Large intestine (tissue), 3 donors: ENCODE measurements at regions not wholly inside any gene's neighbourhood (a gene's known extent, or its start where the extent isn't known, plus 50 kb on each side); places are given as distances from the start of the nearest gene placed in this dataset.

Source experiments
- DNase-seq, 2 donors: peaks; one replicate each; pipeline versions ENCODE4 v3.0.0 to v3.0.0-alpha.2; 2013
- H3K27ac ChIP-seq: one replicate; pipeline ENCODE4 v1.5.1; 2013; ENCODE audit warnings: low read length
- H3K27me3 ChIP-seq: 2 replicates; pipeline ENCODE4 v1.6.1; 2013; ENCODE audit warnings: low read length; ENCODE audit not compliant: control insufficient read depth, insufficient read depth
- H3K36me3 ChIP-seq: 2 replicates; pipeline ENCODE4 v1.6.1; 2013; ENCODE audit warnings: low read length; ENCODE audit not compliant: control insufficient read depth, insufficient read depth
- H3K4me1 ChIP-seq: one replicate; pipeline ENCODE4 v1.6.1; 2013; ENCODE audit warnings: low read length; ENCODE audit not compliant: control insufficient read depth, insufficient read depth
- H3K4me3 ChIP-seq: one replicate; pipeline ENCODE4 v1.5.1; 2013; ENCODE audit warnings: low read length
- H3K9me3 ChIP-seq: one replicate; pipeline ENCODE4 v1.6.1; 2013; ENCODE audit warnings: mild to moderate bottlenecking, low read depth, low read length, moderate library complexity; ENCODE audit not compliant: control insufficient read depth
- WGBS: methylation state at CpG from one replicate; pipeline ENCODE4 v1.1.5; 2013; ENCODE audit warnings: low lambda C conversion rate; ENCODE audit not compliant: insufficient coverage; 5-methylcytosine and 5-hydroxymethylcytosine counted together

- Histone ChIP-seq H3K27ac (no peak overlapping the region), H3K4me1 (no peaks in the 10 kb centered on the region), H3K36me3 (no peaks in the 10 kb centered on the region), H3K9me3 (no peaks in the 10 kb centered on the region), H3K27me3 (peaks cover 7% of the 10 kb centered on the region), H3K4me3 (no peak overlapping the region)
- no CpG with 5 or more reads among the region's 7 CpGs for whole genome bisulfite sequencing
- DNase-seq, result no peak
Observed at GRCh38 chr18:76685402-76685801, 137.0 kb upstream of the ZNF236 start.

- no peaks in the 10 kb centered on the region for H3K36me3 ChIP-seq
- no peak for DNase-seq
- H3K27ac ChIP-seq, result no peak overlapping the region
- H3K9me3 ChIP-seq, result no peaks in the 10 kb centered on the region
- WGBS, result no CpG with 5 or more reads among the region's 16 CpGs
- H3K4me1 ChIP-seq, result no peaks in the 10 kb centered on the region
- H3K4me3 ChIP-seq, result no peak overlapping the region
- peaks cover 7% of the 10 kb centered on the region for H3K27me3 ChIP-seq
Observed at GRCh38 chr18:76684265-76684664, 138.1 kb upstream of the ZNF236 start.

GRCh38 chr18:76679945-76680344 is 142.4 kb upstream of the ZNF236 start:
- Histone ChIP-seq H3K27me3 (no peaks in the 10 kb centered on the region), H3K9me3 (no peaks in the 10 kb centered on the region)
- WGBS, result 66% methylated on average over 3 of the region's 8 CpGs

GRCh38 chr18:76679259-76679658 is 143.1 kb upstream of the ZNF236 start:
- no peaks in the 10 kb centered on the region for H3K27me3 ChIP-seq
- H3K4me1 ChIP-seq, result no peaks in the 10 kb centered on the region
- no peak overlapping the region for H3K27ac ChIP-seq
- DNase-seq, result no peak
- no peaks in the 10 kb centered on the region for H3K9me3 ChIP-seq
- H3K4me3 ChIP-seq, result no peak overlapping the region
- H3K36me3 ChIP-seq, result no peaks in the 10 kb centered on the region
- no CpG with 5 or more reads among the region's 7 CpGs for WGBS

More at GRCh38 chr18:76679945-76680344, 142.4 kb upstream of the ZNF236 start:
- Histone ChIP-seq H3K27ac (no peak overlapping the region), H3K4me1 (no peaks in the 10 kb centered on the region), H3K4me3 (no peak overlapping the region), H3K36me3 (no peaks in the 10 kb centered on the region)
- DNase-seq, result no peak

- no peaks in the 10 kb centered on the region for H3K36me3 ChIP-seq
- no peaks in the 10 kb centered on the region for H3K27me3 ChIP-seq
- no peak overlapping the region for H3K27ac ChIP-seq
- no CpG with 5 or more reads among the region's 8 CpGs for WGBS
- no peaks in the 10 kb centered on the region for H3K9me3 ChIP-seq
- no peak for DNase-seq
- H3K4me1 ChIP-seq, result no peaks in the 10 kb centered on the region
- H3K4me3 ChIP-seq, result no peak overlapping the region
Observed at GRCh38 chr18:76678248-76678647, 144.1 kb upstream of the ZNF236 start.

GRCh38 chr18:76674596-76674995 is 147.8 kb upstream of the ZNF236 start:
- Histone ChIP-seq H3K27me3 (no peaks in the 10 kb centered on the region), H3K9me3 (no peaks in the 10 kb centered on the region), H3K36me3 (no peaks in the 10 kb centered on the region), H3K4me1 (no peaks in the 10 kb centered on the region), H3K4me3 (no peak overlapping the region), H3K27ac (no peak overlapping the region)
- no CpG with 5 or more reads among the region's 6 CpGs for WGBS
- DNase-seq, result no peak

GRCh38 chr18:76673281-76674185 is 148.8 kb upstream of the ZNF236 start:
- Histone ChIP-seq H3K4me3 (no peak overlapping the region), H3K36me3 (no peaks in the 10 kb centered on the region), H3K27ac (no peak overlapping the region), H3K9me3 (no peaks in the 10 kb centered on the region), H3K4me1 (no peaks in the 10 kb centered on the region), H3K27me3 (no peaks in the 10 kb centered on the region)
- no CpG with 5 or more reads among the region's 21 CpGs for WGBS
- no peak for DNase-seq

- H3K36me3 ChIP-seq, result no peaks in the 10 kb centered on the region
- DNase-seq, result no peak
- no CpG with 5 or more reads among the region's 3 CpGs for WGBS
- H3K9me3 ChIP-seq, result no peaks in the 10 kb centered on the region
- no peak overlapping the region for H3K27ac ChIP-seq
- H3K27me3 ChIP-seq, result no peaks in the 10 kb centered on the region
- no peaks in the 10 kb centered on the region for H3K4me1 ChIP-seq
- no peak overlapping the region for H3K4me3 ChIP-seq
Observed at GRCh38 chr18:76672627-76673026, 149.7 kb upstream of the ZNF236 start.

GRCh38 chr18:76670564-76671288 is 151.6 kb upstream of the ZNF236 start:
- no peaks in the 10 kb centered on the region for H3K4me1 ChIP-seq
- 94% methylated on average over 3 of the region's 12 CpGs for WGBS
- H3K4me3 ChIP-seq, result no peak overlapping the region
- H3K27ac ChIP-seq, result no peak overlapping the region
- H3K36me3 ChIP-seq, result no peaks in the 10 kb centered on the region
- H3K27me3 ChIP-seq, result no peaks in the 10 kb centered on the region
- no peak for DNase-seq
- no peaks in the 10 kb centered on the region for H3K9me3 ChIP-seq

- DNase-seq, result no peak
- H3K4me3 ChIP-seq, result no peak overlapping the region
- H3K4me1 ChIP-seq, result no peaks in the 10 kb centered on the region
- no peaks in the 10 kb centered on the region for H3K27me3 ChIP-seq
- no CpG with 5 or more reads among the region's 5 CpGs for WGBS
- H3K27ac ChIP-seq, result no peak overlapping the region
- no peaks in the 10 kb centered on the region for H3K9me3 ChIP-seq
- H3K36me3 ChIP-seq, result no peaks in the 10 kb centered on the region
Observed at GRCh38 chr18:76668546-76668945, 153.8 kb upstream of the ZNF236 start.
